ENCODE measurements at regions not wholly inside any gene's neighbourhood (a gene's known extent, or its start where the extent isn't known, plus 50 kb on each side); places are given as distances from the start of the nearest gene placed in this dataset.

- TF ChIP-seq CTCF (IDR thresholded peaks at IDR 0.05) = no peak
- TF ChIP-seq POLR2AphosphoS5 (IDR thresholded peaks at IDR 0.05) = no peak
- TF ChIP-seq EP300 (IDR thresholded peaks at IDR 0.05; ENCODE audit: low read depth) = no peak
- TF ChIP-seq POLR2A (IDR thresholded peaks at IDR 0.05) = no peak
Observed at GRCh38 chr6:66771626-66772025, 1064.6 kb upstream of the EYS start.
